GM12875 (cell line): ENCODE measurements at regions not wholly inside any gene's neighbourhood (a gene's known extent, or its start where the extent isn't known, plus 50 kb on each side); places are given as distances from the start of the nearest gene placed in this dataset.
A peak's percentile ranks its signal among the peaks of the same experiment; 100 is the strongest.
"Not testable (repeated sequence)": the region's sequence is repeated elsewhere in the genome, so short reads cannot be mapped to it uniquely, and the experiment has no call there.

ENCODE experiments used
- H3K4me3 ChIP-seq: one replicate; pipeline ENCODE4 v1.5.1; 2011; ENCODE audit warnings: low read depth, low read length, control low read depth
- TF ChIP-seq, protein P1 (sequence below): IDR thresholded peaks from 2 replicates; pipeline ENCODE4 v1.5.1; 2011; ENCODE audit warnings: low read depth, mild to moderate bottlenecking, control low read depth, inconsistent platforms, low read length, moderate library complexity, borderline replicate concordance; ENCODE audit not compliant: insufficient read depth

- H3K4me3 ChIP-seq: no peak overlapping the region
- TF ChIP-seq, protein P1, sequence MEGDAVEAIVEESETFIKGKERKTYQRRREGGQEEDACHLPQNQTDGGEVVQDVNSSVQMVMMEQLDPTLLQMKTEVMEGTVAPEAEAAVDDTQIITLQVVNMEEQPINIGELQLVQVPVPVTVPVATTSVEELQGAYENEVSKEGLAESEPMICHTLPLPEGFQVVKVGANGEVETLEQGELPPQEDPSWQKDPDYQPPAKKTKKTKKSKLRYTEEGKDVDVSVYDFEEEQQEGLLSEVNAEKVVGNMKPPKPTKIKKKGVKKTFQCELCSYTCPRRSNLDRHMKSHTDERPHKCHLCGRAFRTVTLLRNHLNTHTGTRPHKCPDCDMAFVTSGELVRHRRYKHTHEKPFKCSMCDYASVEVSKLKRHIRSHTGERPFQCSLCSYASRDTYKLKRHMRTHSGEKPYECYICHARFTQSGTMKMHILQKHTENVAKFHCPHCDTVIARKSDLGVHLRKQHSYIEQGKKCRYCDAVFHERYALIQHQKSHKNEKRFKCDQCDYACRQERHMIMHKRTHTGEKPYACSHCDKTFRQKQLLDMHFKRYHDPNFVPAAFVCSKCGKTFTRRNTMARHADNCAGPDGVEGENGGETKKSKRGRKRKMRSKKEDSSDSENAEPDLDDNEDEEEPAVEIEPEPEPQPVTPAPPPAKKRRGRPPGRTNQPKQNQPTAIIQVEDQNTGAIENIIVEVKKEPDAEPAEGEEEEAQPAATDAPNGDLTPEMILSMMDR: no peak
Observed at GRCh38 chr1:229150518-229150917, 120.4 kb upstream of the RAB4A start.

- not testable (repeated sequence) for H3K4me3 ChIP-seq
Observed at GRCh38 chr1:229151412-229151811, 119.5 kb upstream of the RAB4A start.

GRCh38 chr1:229152311-229152710, 118.6 kb upstream of the RAB4A start:
- no peak overlapping the region for H3K4me3 ChIP-seq
- TF ChIP-seq, protein P1: no peak

DNA sequence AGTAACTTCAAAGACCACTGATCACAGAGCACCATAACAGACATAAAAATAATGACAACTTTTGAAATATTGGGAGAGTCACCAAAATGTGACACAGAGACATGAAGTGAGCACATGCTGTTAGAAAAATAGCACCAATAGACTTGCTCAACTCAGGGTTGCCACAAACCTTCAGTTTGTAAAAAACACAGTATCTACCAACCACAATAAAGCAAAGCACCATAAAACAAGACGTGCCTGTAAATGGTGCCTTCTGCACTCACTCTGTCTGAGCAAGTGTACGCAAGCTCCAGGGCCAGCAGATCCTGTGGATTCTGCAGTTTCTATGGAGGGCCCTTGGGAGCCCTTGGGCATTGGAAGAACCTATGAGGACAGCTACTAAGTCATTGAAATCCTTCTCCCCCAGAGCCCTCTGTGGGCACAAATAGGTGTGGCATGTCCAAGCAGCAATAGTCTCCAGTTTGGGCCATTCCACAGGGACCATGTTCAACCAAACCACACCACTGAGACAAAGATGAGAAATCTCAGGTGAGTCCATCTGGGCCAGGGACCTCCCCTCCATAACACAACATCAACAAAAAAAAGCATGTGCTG, 116.9 kb upstream of the RAB4A start:
- TF ChIP-seq, protein P1: no peak
- no peak overlapping the region for H3K4me3 ChIP-seq

DNA sequence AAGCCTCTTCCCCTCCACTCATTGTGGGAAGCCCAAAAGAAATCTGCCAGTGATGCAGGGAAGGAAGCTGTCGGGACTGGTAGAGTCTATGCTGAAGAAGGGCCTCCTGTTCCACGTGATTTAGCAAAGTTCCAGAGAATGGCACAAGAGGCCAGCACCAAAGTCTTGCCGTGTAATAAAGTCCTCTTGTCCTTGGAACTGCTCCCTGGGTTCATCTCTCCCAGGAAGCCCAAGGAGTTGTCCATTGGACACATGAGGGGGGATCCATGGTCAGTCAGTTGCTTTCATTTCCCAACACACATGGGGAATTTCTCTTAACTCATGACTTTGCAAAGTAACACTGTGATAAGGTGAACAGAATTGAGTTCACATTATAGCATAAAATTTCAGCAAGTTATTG, 116.1 kb upstream of the RAB4A start:
- TF ChIP-seq, protein P1: no peak
- no peak overlapping the region for H3K4me3 ChIP-seq

- TF ChIP-seq, protein P1: no peak
- H3K4me3 ChIP-seq: no peak overlapping the region
Observed at GRCh38 chr1:229155472-229155871, 115.4 kb upstream of the RAB4A start.

DNA sequence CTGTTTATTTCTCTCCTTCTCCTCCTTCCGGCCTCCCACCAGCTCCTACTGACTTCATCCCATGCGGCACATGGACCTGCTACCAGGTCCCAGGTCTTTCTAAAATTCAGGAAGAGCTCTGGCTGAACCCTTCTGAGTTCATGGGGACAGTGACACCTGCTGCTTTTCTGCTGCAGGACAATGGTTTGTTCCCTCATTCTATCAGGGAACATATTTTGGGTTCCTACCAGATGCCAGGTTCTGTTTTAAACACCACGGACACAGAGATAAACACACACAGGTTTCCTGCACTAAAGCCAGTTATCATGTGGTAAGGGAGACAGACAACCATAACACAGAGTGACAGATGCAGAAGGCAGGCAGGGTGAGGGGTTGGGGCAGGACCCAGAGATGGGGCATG, 114.0 kb upstream of the RAB4A start:
- TF ChIP-seq, protein P1: 0 out of 2 replicates have a peak, but pooled peaks have one; percentile 13
- H3K4me3 ChIP-seq: no peak overlapping the region

- no peak overlapping the region for H3K4me3 ChIP-seq
- TF ChIP-seq, protein P1: no peak
Observed at GRCh38 chr1:229157480-229157879, 113.4 kb upstream of the RAB4A start.
